Calu3 (cell line): ENCODE measurements at regions not wholly inside any gene's neighbourhood (a gene's known extent, or its start where the extent isn't known, plus 50 kb on each side); places are given as distances from the start of the nearest gene placed in this dataset.

ENCODE experiments used
- BruUV-seq: library from RNA; stranded (reverse); fragments of 400-500 nt; replicated peaks from 2 replicates; lab custom pipeline; 2021; lab: Mats Ljungman, UMichigan
- CTCF ChIA-PET: fragments of 300-600 bp; sonication (Branson Sonifier 250); formaldehyde crosslinking; loops from one replicate; lab custom pipeline; 2022; ENCODE audit warnings: antibody characterized with exemption; lab: Charles Lee
- DNase-seq: peaks from one replicate; pipeline ENCODE4 v3.0.0; 2022
- H3K27ac Mint-ChIP-seq: one replicate; pipeline ENCODE4 v1.8.0; 2022; ENCODE audit warnings: mixed read lengths; ENCODE audit not compliant: unreplicated experiment
- H3K27me3 Mint-ChIP-seq: one replicate; pipeline ENCODE4 v1.8.0; 2022; ENCODE audit warnings: mixed read lengths; ENCODE audit not compliant: unreplicated experiment
- H3K36me3 Mint-ChIP-seq: one replicate; pipeline ENCODE4 v1.8.0; 2022; ENCODE audit warnings: mild to moderate bottlenecking, moderate library complexity, mixed read lengths; ENCODE audit not compliant: insufficient read depth, unreplicated experiment
- H3K4me1 Mint-ChIP-seq: one replicate; pipeline ENCODE4 v1.8.0; 2022; ENCODE audit warnings: mild to moderate bottlenecking, low read depth, mixed read lengths; ENCODE audit not compliant: unreplicated experiment
- H3K4me3 Mint-ChIP-seq: one replicate; pipeline ENCODE4 v1.8.0; 2022; ENCODE audit warnings: mild to moderate bottlenecking, low read depth, moderate library complexity, mixed read lengths; ENCODE audit not compliant: unreplicated experiment
- H3K9me3 Mint-ChIP-seq: one replicate; pipeline ENCODE4 v1.8.0; 2022; ENCODE audit warnings: low read depth, mixed read lengths; ENCODE audit not compliant: unreplicated experiment
- intact Hi-C: fragments of 100-400 bp; cut with micrococcal nuclease; formaldehyde crosslinking; loops from one replicate; pipeline ENCODE4 v1.10.0; 2022; ENCODE audit not compliant: unreplicated experiment
- TF ChIP-seq, protein P1 (sequence below): fragments of 200-600 bp; IDR thresholded peaks from one replicate; pipeline ENCODE4 v1.8.0; 2022; ENCODE audit warnings: antibody characterized with exemption; ENCODE audit not compliant: unreplicated experiment

DNA sequence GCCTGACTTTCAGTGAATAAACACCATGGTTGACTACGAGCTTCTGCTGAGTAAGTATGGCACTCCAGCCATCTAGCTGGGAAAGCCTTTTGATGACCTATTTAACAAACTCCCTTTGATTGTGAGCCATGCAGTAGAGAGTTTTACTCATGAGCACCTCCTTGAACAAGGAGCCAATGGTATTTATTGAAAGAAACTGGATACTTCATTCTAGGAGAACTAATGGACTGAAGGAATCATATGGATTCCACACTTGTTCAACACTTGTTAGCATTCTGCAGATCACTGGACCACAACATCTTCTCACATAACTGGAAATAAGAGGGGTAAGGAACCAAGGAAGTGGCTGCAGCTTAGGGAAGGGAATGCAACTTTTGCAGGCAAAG, 320.9 kb upstream of the ETAA1 start:
- H3K9me3 Mint-ChIP-seq, result peaks cover 7% of the 10 kb centered on the region
- no peaks in the 10 kb centered on the region for H3K4me1 Mint-ChIP-seq
- no TSS peak for BruUV-seq
- H3K27me3 Mint-ChIP-seq, result no peaks in the 10 kb centered on the region
- TF ChIP-seq, protein P1, sequence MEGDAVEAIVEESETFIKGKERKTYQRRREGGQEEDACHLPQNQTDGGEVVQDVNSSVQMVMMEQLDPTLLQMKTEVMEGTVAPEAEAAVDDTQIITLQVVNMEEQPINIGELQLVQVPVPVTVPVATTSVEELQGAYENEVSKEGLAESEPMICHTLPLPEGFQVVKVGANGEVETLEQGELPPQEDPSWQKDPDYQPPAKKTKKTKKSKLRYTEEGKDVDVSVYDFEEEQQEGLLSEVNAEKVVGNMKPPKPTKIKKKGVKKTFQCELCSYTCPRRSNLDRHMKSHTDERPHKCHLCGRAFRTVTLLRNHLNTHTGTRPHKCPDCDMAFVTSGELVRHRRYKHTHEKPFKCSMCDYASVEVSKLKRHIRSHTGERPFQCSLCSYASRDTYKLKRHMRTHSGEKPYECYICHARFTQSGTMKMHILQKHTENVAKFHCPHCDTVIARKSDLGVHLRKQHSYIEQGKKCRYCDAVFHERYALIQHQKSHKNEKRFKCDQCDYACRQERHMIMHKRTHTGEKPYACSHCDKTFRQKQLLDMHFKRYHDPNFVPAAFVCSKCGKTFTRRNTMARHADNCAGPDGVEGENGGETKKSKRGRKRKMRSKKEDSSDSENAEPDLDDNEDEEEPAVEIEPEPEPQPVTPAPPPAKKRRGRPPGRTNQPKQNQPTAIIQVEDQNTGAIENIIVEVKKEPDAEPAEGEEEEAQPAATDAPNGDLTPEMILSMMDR, result no peak
- intact Hi-C loops, result no loop called here
- CTCF ChIA-PET, result no interaction called here
- no peak overlapping the region for H3K27ac Mint-ChIP-seq
- H3K36me3 Mint-ChIP-seq, result no peaks in the 10 kb centered on the region
- no peak overlapping the region for H3K4me3 Mint-ChIP-seq
- no peak for DNase-seq

DNA sequence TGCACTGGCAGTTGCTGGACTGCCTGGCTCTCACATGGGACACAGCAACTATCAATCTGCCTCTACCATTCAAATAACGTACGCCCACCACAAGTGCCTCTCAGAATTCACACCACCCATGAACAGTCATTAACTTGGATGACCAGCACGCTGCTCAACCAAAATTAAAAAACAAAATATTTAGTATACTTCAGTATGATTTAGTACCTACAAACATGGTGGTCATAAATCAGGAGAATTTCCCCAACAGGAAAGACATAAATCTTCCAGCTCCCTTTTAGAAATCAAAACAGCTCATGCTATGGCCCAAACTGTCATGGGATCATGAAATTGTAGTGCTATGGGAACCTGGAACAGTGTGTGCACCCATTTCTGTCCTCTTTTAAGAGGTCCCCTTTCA, 317.4 kb upstream of the ETAA1 start:
- DNase-seq, result no peak
- Mint-ChIP-seq H3K27ac (no peak overlapping the region), H3K4me3 (no peak overlapping the region), H3K36me3 (no peaks in the 10 kb centered on the region), H3K4me1 (no peaks in the 10 kb centered on the region), H3K27me3 (no peaks in the 10 kb centered on the region), H3K9me3 (peaks cover 3% of the 10 kb centered on the region)
- CTCF ChIA-PET, result no interaction called here
- TF ChIP-seq, protein P1, result no peak
- intact Hi-C loops, result no loop called here
- no TSS peak for BruUV-seq

DNA sequence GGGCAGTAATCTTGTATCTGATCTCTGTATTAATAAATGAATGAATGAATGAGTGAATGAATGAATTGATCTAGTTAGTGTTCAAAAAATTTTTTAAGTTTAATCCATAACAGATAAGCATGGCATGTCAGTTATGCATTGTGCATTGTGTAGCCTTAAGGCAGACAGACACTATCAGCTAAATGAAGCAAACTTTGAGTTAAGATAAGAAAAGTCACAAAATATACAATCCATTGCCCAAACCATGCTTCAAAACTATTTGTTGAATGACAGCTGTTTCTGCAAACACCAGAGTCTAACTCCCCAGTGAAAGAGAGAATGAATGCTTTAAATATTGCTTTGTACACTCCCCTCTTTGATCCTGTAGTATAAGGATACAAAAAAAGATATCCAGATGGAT, 314.3 kb upstream of the ETAA1 start:
- intact Hi-C loops, result no loop called here
- H3K9me3 Mint-ChIP-seq, result peaks cover 3% of the 10 kb centered on the region
- no peak for DNase-seq
- H3K36me3 Mint-ChIP-seq, result no peaks in the 10 kb centered on the region
- no peaks in the 10 kb centered on the region for H3K4me1 Mint-ChIP-seq
- TF ChIP-seq, protein P1, result no peak
- H3K27me3 Mint-ChIP-seq, result no peaks in the 10 kb centered on the region
- no TSS peak for BruUV-seq
- H3K4me3 Mint-ChIP-seq, result no peak overlapping the region
- CTCF ChIA-PET, result no interaction called here
- H3K27ac Mint-ChIP-seq, result no peak overlapping the region

DNA sequence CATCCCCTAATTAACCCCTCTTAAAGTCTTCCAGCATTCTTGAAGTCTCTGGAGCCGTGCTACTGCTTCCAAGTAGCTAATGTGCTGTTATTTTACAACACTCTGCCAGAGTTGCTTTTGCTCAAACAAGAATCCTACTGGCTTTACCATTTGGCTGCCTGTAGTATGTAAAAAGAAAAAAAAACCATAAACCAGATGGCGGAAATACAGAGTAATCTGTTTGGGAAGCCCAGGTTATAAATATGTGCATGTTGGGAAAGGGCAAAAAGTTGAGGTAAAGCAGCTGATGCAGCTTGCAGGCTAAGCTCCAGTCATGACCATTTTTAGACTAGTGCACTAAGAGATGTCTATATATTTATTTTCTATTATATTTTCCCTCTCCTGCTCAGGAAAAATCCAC, 313.2 kb upstream of the ETAA1 start:
- no peak overlapping the region for H3K27ac Mint-ChIP-seq
- BruUV-seq, result no TSS peak
- CTCF ChIA-PET, result no interaction called here
- H3K36me3 Mint-ChIP-seq, result no peaks in the 10 kb centered on the region
- no peak for DNase-seq
- H3K4me3 Mint-ChIP-seq, result no peak overlapping the region
- H3K4me1 Mint-ChIP-seq, result no peaks in the 10 kb centered on the region
- peaks cover 8% of the 10 kb centered on the region for H3K9me3 Mint-ChIP-seq
- intact Hi-C loops, result no loop called here
- TF ChIP-seq, protein P1, result no peak
- H3K27me3 Mint-ChIP-seq, result no peaks in the 10 kb centered on the region
